Hematopoietic multipotent progenitor cell (in vitro differentiated cells): ENCODE measurements at regions not wholly inside any gene's neighbourhood (a gene's known extent, or its start where the extent isn't known, plus 50 kb on each side); places are given as distances from the start of the nearest gene placed in this dataset.

Experiments used
- DNase-seq, 3 donors: peaks; one replicate each; pipeline ENCODE4 v3.0.0-alpha.2; 2011 to 2015; ENCODE audit warnings: low read depth in 2 of 3, low spot score in 2 of 3

- DNase-seq, result no peak
These were observed 52.9 kb upstream of the SLC28A3 start for GRCh38 chr9:84393266-84393950.

- no peak for DNase-seq
These were observed 53.5 kb upstream of the SLC28A3 start for GRCh38 chr9:84394036-84394435.

GRCh38 chr9:84397151-84397728, 56.7 kb upstream of the SLC28A3 start:
- DNase-seq, result peak; percentile 19 to 77 (median 44)

GRCh38 chr9:84397822-84398221, 57.3 kb upstream of the SLC28A3 start:
- peak in 1 of 3 donors; percentile 23 for DNase-seq

GRCh38 chr9:84402517-84402916, 62.0 kb upstream of the SLC28A3 start:
- DNase-seq, result no peak

GRCh38 chr9:84403288-84403687, 62.7 kb upstream of the SLC28A3 start:
- no peak for DNase-seq

- DNase-seq, result peak in 2 of 3 donors; percentile 24 to 49
These were observed 63.6 kb upstream of the SLC28A3 start for GRCh38 chr9:84404095-84404686.

- DNase-seq, result no peak
These were observed 65.1 kb upstream of the SLC28A3 start for GRCh38 chr9:84405667-84406066.

GRCh38 chr9:84408416-84408815, 67.9 kb upstream of the SLC28A3 start:
- DNase-seq, result no peak

- no peak for DNase-seq
These were observed 71.2 kb upstream of the SLC28A3 start for GRCh38 chr9:84411683-84412267.

GRCh38 chr9:84412654-84413053, 72.1 kb upstream of the SLC28A3 start:
- no peak for DNase-seq

GRCh38 chr9:84413301-84413700, 72.7 kb upstream of the SLC28A3 start:
- DNase-seq, result no peak

- DNase-seq, result peak in 2 of 3 donors; percentile 25 to 51
These were observed 78.6 kb upstream of the SLC28A3 start for GRCh38 chr9:84419031-84419602.

- DNase-seq, result no peak
These were observed 84.4 kb upstream of the SLC28A3 start for GRCh38 chr9:84424931-84425330.

GRCh38 chr9:84432746-84433145, 92.2 kb upstream of the SLC28A3 start:
- DNase-seq, result no peak

- no peak for DNase-seq
These were observed 95.3 kb upstream of the SLC28A3 start for GRCh38 chr9:84435902-84436301.

- no peak for DNase-seq
These were observed 96.0 kb upstream of the SLC28A3 start for GRCh38 chr9:84436386-84437109.

GRCh38 chr9:84438391-84438790, 97.8 kb upstream of the SLC28A3 start:
- DNase-seq, result no peak

GRCh38 chr9:84439250-84439649, 98.7 kb upstream of the SLC28A3 start:
- DNase-seq, result no peak

- no peak for DNase-seq
These were observed 102.2 kb upstream of the SLC28A3 start for GRCh38 chr9:84442712-84443111.

- no peak for DNase-seq
These were observed 105.2 kb upstream of the SLC28A3 start for GRCh38 chr9:84445737-84446136.
